IMR-90 (cell line): ENCODE measurements at regions not wholly inside any gene's neighbourhood (a gene's known extent, or its start where the extent isn't known, plus 50 kb on each side); places are given as distances from the start of the nearest gene placed in this dataset.

Experiments
- ATAC-seq: fragments of 200-7000 bp; cut with Tn5 transposase; 2 replicates; pipeline ENCODE4 v1.9.1; 2020; ENCODE audit warnings: low read depth, mild to moderate bottlenecking, moderate library complexity
- BruUV-seq: library from RNA; stranded (reverse); fragments of 400-500 nt; replicated peaks from 2 replicates; lab custom pipeline; 2021; lab: Mats Ljungman, UMichigan
- CTCF ChIA-PET: fragments of 300-600 bp; formaldehyde crosslinking; extraction: SDS; loops from one replicate; lab custom pipeline; 2021; ENCODE audit warnings: antibody characterized with exemption; lab: Yijun Ruan, JAX
- POLR2A ChIA-PET: fragments of 300-600 bp; sonication (Branson Sonifier 250); formaldehyde crosslinking; loops from one replicate; lab custom pipeline; 2022; ENCODE audit warnings: antibody characterized with exemption; ENCODE audit not compliant: unreplicated experiment; lab: Charles Lee
- DNase-seq: peaks from one replicate; pipeline ENCODE4 v3.0.0; 2013
- H2AFZ ChIP-seq: replicated peaks from 2 replicates; pipeline ENCODE3; 2013; ENCODE audit warnings: low read length, mild to moderate bottlenecking; ENCODE audit not compliant: poor library complexity
- H2AK5ac ChIP-seq: 2 replicates; pipeline ENCODE4 v1.6.1; 2013; ENCODE audit warnings: low read depth, low read length, inconsistent platforms
- H2AK9ac ChIP-seq: replicated peaks from 2 replicates; pipeline ENCODE3; 2013; ENCODE audit warnings: mild to moderate bottlenecking, low read depth, low read length, moderate library complexity; ENCODE audit not compliant: poor library complexity
- H2BK120ac ChIP-seq: 2 replicates; pipeline ENCODE4 v1.6.1; 2013; ENCODE audit warnings: low read depth, low read length, inconsistent platforms
- H2BK15ac ChIP-seq: 3 replicates; pipeline ENCODE4 v1.6.1; 2013; ENCODE audit warnings: low read depth, low read length, inconsistent platforms
- H2BK20ac ChIP-seq: 2 replicates; pipeline ENCODE4 v1.6.1; 2013; ENCODE audit warnings: low read depth, mild to moderate bottlenecking, inconsistent platforms, low read length, moderate library complexity
- H2BK5ac ChIP-seq: 2 replicates; pipeline ENCODE4 v1.6.1; 2013; ENCODE audit warnings: mild to moderate bottlenecking, low read depth, low read length, inconsistent platforms; ENCODE audit not compliant: poor library complexity, severe bottlenecking
- H3K14ac ChIP-seq: replicated peaks from 2 replicates; pipeline ENCODE4 v1.6.1; 2013; ENCODE audit warnings: low read depth, low read length, inconsistent platforms
- H3K18ac ChIP-seq: 2 replicates; pipeline ENCODE4 v1.6.1; 2013; ENCODE audit warnings: low read depth, low read length, control low read depth
- H3K23ac ChIP-seq: 2 replicates; pipeline ENCODE4 v1.6.1; 2013; ENCODE audit warnings: low read depth, low read length, inconsistent platforms
- H3K27ac ChIP-seq: 2 replicates; pipeline ENCODE4 v1.5.1; 2013; ENCODE audit warnings: mild to moderate bottlenecking, control low read depth, low read length; ENCODE audit not compliant: insufficient read depth
- H3K27me3 ChIP-seq: 2 replicates; pipeline ENCODE4 v1.6.1; 2013; ENCODE audit warnings: low read length; ENCODE audit not compliant: control insufficient read depth, insufficient read depth
- H3K36me3 ChIP-seq: 2 replicates; pipeline ENCODE4 v1.6.1; 2013; ENCODE audit warnings: low read length, mixed read lengths; ENCODE audit not compliant: control insufficient read depth, insufficient read depth
- H3K4ac ChIP-seq: 2 replicates; pipeline ENCODE4 v1.6.1; 2013; ENCODE audit warnings: low read depth, low read length, inconsistent platforms
- H3K4me1 ChIP-seq: 2 replicates; pipeline ENCODE4 v1.6.1; 2013; ENCODE audit warnings: low read length, mixed read lengths; ENCODE audit not compliant: control insufficient read depth, insufficient read depth
- H3K4me2 ChIP-seq: 2 replicates; pipeline ENCODE4 v1.6.1; 2013; ENCODE audit warnings: low read depth, mild to moderate bottlenecking, control low read depth, low read length, moderate library complexity
- H3K4me3 ChIP-seq: 2 replicates; pipeline ENCODE4 v1.5.1; 2013; ENCODE audit warnings: low read depth, mild to moderate bottlenecking, control low read depth, low read length, moderate library complexity; ENCODE audit not compliant: insufficient read depth
- H3K56ac ChIP-seq: 2 replicates; pipeline ENCODE4 v1.6.1; 2013; ENCODE audit warnings: low read length, inconsistent platforms; ENCODE audit not compliant: insufficient read depth; ENCODE audit errors: extremely low read depth
- H3K79me1 ChIP-seq, 2 experiments: 2 replicates each; pipeline ENCODE4 v1.6.1; 2013; ENCODE audit warnings: low read length in 2 of 2, inconsistent platforms in 1 of 2, low read depth in 1 of 2
- H3K9ac ChIP-seq: 2 replicates; pipeline ENCODE4 v1.6.1; 2013; ENCODE audit warnings: low read depth, low read length, control low read depth
- H3K9me1 ChIP-seq: 2 replicates; pipeline ENCODE4 v1.6.1; 2013; ENCODE audit warnings: low read length, inconsistent platforms; ENCODE audit not compliant: insufficient read depth
- H3K9me3 ChIP-seq: 2 replicates; pipeline ENCODE4 v1.6.1; 2013; ENCODE audit warnings: low read length; ENCODE audit not compliant: control insufficient read depth, insufficient read depth
- H4K20me1 ChIP-seq: 2 replicates; pipeline ENCODE4 v1.6.1; 2013; ENCODE audit warnings: low read length, inconsistent platforms; ENCODE audit not compliant: insufficient read depth
- H4K5ac ChIP-seq: 2 replicates; pipeline ENCODE4 v1.6.1; 2013; ENCODE audit warnings: mild to moderate bottlenecking, low read depth, low read length, control low read depth
- H4K8ac ChIP-seq, 2 experiments: 2 replicates each; pipeline ENCODE4 v1.6.1; 2013; ENCODE audit warnings: low read depth in 2 of 2, low read length in 2 of 2, control low read depth in 1 of 2, inconsistent platforms in 1 of 2
- H4K91ac ChIP-seq: 2 replicates; pipeline ENCODE4 v1.6.1; 2013; ENCODE audit warnings: low read depth, low read length, inconsistent platforms; ENCODE audit not compliant: insufficient read depth
- CHD1 ChIP-seq: IDR thresholded peaks from 2 replicates; pipeline ENCODE4 v1.6.1; 2012; ENCODE audit warnings: low read depth, low read length, improper control_type of control experiment
- FOS ChIP-seq: fragments of 150-350 bp; IDR thresholded peaks from 2 replicates; pipeline ENCODE4 v1.6.1; 2016; ENCODE audit warnings: low read depth, low read length
- MAZ ChIP-seq: IDR thresholded peaks from 2 replicates; pipeline ENCODE4 v1.6.1; 2012; ENCODE audit warnings: low read depth, mild to moderate bottlenecking, low read length, improper control_type of control experiment, moderate library complexity, borderline replicate concordance
- MXI1 ChIP-seq: IDR thresholded peaks from 2 replicates; pipeline ENCODE4 v1.6.1; 2012; ENCODE audit warnings: low read depth, mild to moderate bottlenecking, low read length, moderate library complexity, borderline replicate concordance
- NFE2L2 ChIP-seq: fragments of 150-350 bp; IDR thresholded peaks from 2 replicates; pipeline ENCODE4 v1.6.1; 2016; ENCODE audit warnings: low read depth, mild to moderate bottlenecking, low read length
- POLR2A ChIP-seq: IDR thresholded peaks from 2 replicates; pipeline ENCODE4 v1.6.1; 2012; ENCODE audit warnings: mild to moderate bottlenecking, low read depth, low read length
- RFX5 ChIP-seq: IDR thresholded peaks from 2 replicates; pipeline ENCODE4 v1.8.0; 2012; ENCODE audit warnings: low read depth, mild to moderate bottlenecking, low read length, moderate library complexity
- WGBS, 2 experiments: methylation state at CpG; one replicate each; pipeline versions ENCODE4 v1.1.5 to v1.1.7; 2013; ENCODE audit warnings: missing lambda C conversion rate in 2 of 2; ENCODE audit not compliant: insufficient read length in 1 of 2; ENCODE audit errors: extremely low coverage in 2 of 2; 5-methylcytosine and 5-hydroxymethylcytosine counted together
- dilution Hi-C: fragments of 300-500 bp; cut with HindIII; formaldehyde crosslinking; loops from one replicate; pipeline ENCODE4 v1.14.3; 2018; ENCODE audit warnings: low sequenced_read_pairs; ENCODE audit not compliant: unreplicated experiment
- in situ Hi-C: fragments of 300-500 bp; cut with MboI; formaldehyde crosslinking; loops from 3 replicates; pipeline ENCODE4 v1.14.3; 2019; ENCODE audit warnings: low sequenced_read_pairs, inconsistent platforms, mixed read lengths
- intact Hi-C: fragments of 100-400 bp; cut with micrococcal nuclease; formaldehyde crosslinking; loops from 2 replicates; pipeline ENCODE4 v1.10.0; 2022
- TF ChIP-seq, protein P1 (sequence below): fragments of 150-350 bp; IDR thresholded peaks from 2 replicates; pipeline ENCODE4 v1.6.1; 2017; ENCODE audit warnings: mild to moderate bottlenecking, antibody characterized with exemption, low read length, low read depth

DNA sequence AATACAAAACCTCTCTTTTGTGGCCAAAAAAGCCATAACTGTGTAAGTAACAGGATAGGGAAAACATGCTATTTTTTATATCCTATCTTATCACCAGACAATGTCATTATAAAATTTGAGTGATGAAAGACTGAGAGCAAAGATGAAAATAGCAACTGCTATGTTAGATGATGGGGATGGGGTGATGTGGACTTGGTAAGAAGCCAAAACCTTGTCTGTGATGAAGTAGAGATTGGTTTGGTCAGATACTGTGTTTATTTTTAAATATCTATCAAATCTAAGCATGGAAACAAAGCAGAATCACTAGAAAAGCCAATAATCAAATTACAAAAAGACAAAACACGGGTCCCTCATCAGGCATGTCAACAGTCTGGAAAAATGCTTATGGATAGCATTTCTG, 631.1 kb upstream of the NR5A2 start:
- TF ChIP-seq, protein P1, sequence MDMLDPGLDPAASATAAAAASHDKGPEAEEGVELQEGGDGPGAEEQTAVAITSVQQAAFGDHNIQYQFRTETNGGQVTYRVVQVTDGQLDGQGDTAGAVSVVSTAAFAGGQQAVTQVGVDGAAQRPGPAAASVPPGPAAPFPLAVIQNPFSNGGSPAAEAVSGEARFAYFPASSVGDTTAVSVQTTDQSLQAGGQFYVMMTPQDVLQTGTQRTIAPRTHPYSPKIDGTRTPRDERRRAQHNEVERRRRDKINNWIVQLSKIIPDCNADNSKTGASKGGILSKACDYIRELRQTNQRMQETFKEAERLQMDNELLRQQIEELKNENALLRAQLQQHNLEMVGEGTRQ: no peak
- TF ChIP-seq MAZ: no peak
- TF ChIP-seq NFE2L2: no peak
- TF ChIP-seq CHD1: no peak
- TF ChIP-seq RFX5: no peak
- no peak for TF ChIP-seq MXI1
- no peak for TF ChIP-seq POLR2A
- TF ChIP-seq FOS: no peak
- H3K4me1 ChIP-seq: no peaks in the 10 kb centered on the region
- no peaks in the 10 kb centered on the region for H3K79me1 ChIP-seq
- no TSS peak for BruUV-seq
- no peaks in the 10 kb centered on the region for H3K36me3 ChIP-seq
- H2AK5ac ChIP-seq: no peak overlapping the region
- H2AFZ ChIP-seq: no peak overlapping the region
- no peak overlapping the region for H2BK5ac ChIP-seq
- no peak overlapping the region for H4K5ac ChIP-seq
- H3K9ac ChIP-seq: no peak overlapping the region
- no peak overlapping the region for H3K4me2 ChIP-seq
- no peak overlapping the region for H4K8ac ChIP-seq
- no peak overlapping the region for H4K91ac ChIP-seq
- no peak overlapping the region for H2BK15ac ChIP-seq
- in situ Hi-C loops: no loop called here
- no peaks in the 10 kb centered on the region for H3K27me3 ChIP-seq
- H3K4ac ChIP-seq: no peak overlapping the region
- H2BK20ac ChIP-seq: no peak overlapping the region
- H3K56ac ChIP-seq: no peak overlapping the region
- no peak overlapping the region for H3K14ac ChIP-seq
- ChIA-PET POLR2A (no interaction called here), CTCF (no interaction called here)
- no peaks in the 10 kb centered on the region for H3K9me1 ChIP-seq
- H2BK120ac ChIP-seq: no peak overlapping the region
- no peak overlapping the region for H3K23ac ChIP-seq
- DNase-seq (no peak), ATAC-seq (no peak)
- no peak overlapping the region for H3K27ac ChIP-seq
- dilution Hi-C loops: no loop called here
- intact Hi-C loops: no loop called here
- no peak overlapping the region for H2AK9ac ChIP-seq
- H3K18ac ChIP-seq: no peak overlapping the region
- H3K9me3 ChIP-seq: no peaks in the 10 kb centered on the region
- no CpG with 5 or more reads among the region's 1 CpG for WGBS, 2 experiments
- H4K20me1 ChIP-seq: no peaks in the 10 kb centered on the region
- no peak overlapping the region for H3K4me3 ChIP-seq
